ENCODE measurements at regions not wholly inside any gene's neighbourhood (a gene's known extent, or its start where the extent isn't known, plus 50 kb on each side); places are given as distances from the start of the nearest gene placed in this dataset.

- H3K4me3 ChIP-seq (ENCODE audit: low read depth, low read length) = no peak overlapping the region
- H3K4me2 ChIP-seq (ENCODE audit: low read length) = no peak overlapping the region
- no peaks in the 10 kb centered on the region for H3K79me2 ChIP-seq
- no peak overlapping the region for H2AFZ ChIP-seq
- H3K27me3 ChIP-seq (ENCODE audit: control insufficient read depth, insufficient read depth, low read length) = no peaks in the 10 kb centered on the region
- H3K9ac ChIP-seq = no peak overlapping the region
- no peak overlapping the region for H3K27ac ChIP-seq
- no peaks in the 10 kb centered on the region for H3K9me3 ChIP-seq (ENCODE audit: control insufficient read depth, low read length)
- no peak for TF ChIP-seq CTCF (IDR thresholded peaks at IDR 0.05)
- H3K36me3 ChIP-seq (ENCODE audit: control insufficient read depth, insufficient read depth, low read length) = no peaks in the 10 kb centered on the region
- H3K4me1 ChIP-seq = no peaks in the 10 kb centered on the region
Measured at GRCh38 chr6:15864038-15864707, 201.3 kb upstream of the DTNBP1 start.

GRCh38 chr6:15862810-15863209 lies 200.0 kb upstream of the DTNBP1 start:
- TF ChIP-seq CTCF (IDR thresholded peaks at IDR 0.05) = no peak
- Histone ChIP-seq H3K4me3 (ENCODE audit: low read depth, low read length) (no peak overlapping the region), H3K4me1 (no peaks in the 10 kb centered on the region), H3K9ac (no peak overlapping the region), H3K79me2 (no peaks in the 10 kb centered on the region), H3K27me3 (ENCODE audit: control insufficient read depth, insufficient read depth, low read length) (no peaks in the 10 kb centered on the region), H2AFZ (no peak overlapping the region), H3K27ac (no peak overlapping the region), H3K4me2 (ENCODE audit: low read length) (no peak overlapping the region), H3K36me3 (ENCODE audit: control insufficient read depth, insufficient read depth, low read length) (no peaks in the 10 kb centered on the region), H3K9me3 (ENCODE audit: control insufficient read depth, low read length) (no peaks in the 10 kb centered on the region)

GRCh38 chr6:15861486-15861885 lies 198.7 kb upstream of the DTNBP1 start:
- Histone ChIP-seq H3K79me2 (no peaks in the 10 kb centered on the region), H3K4me2 (ENCODE audit: low read length) (no peak overlapping the region), H3K4me3 (ENCODE audit: low read depth, low read length) (no peak overlapping the region), H3K27ac (no peak overlapping the region), H2AFZ (no peak overlapping the region), H3K27me3 (ENCODE audit: control insufficient read depth, insufficient read depth, low read length) (no peaks in the 10 kb centered on the region), H3K9ac (no peak overlapping the region), H3K9me3 (ENCODE audit: control insufficient read depth, low read length) (no peaks in the 10 kb centered on the region), H3K4me1 (no peaks in the 10 kb centered on the region), H3K36me3 (ENCODE audit: control insufficient read depth, insufficient read depth, low read length) (no peaks in the 10 kb centered on the region)
- no peak for TF ChIP-seq CTCF (IDR thresholded peaks at IDR 0.05)

GRCh38 chr6:15854826-15855710 lies 192.2 kb upstream of the DTNBP1 start:
- Histone ChIP-seq H3K9ac (no peak overlapping the region), H3K79me2 (no peaks in the 10 kb centered on the region), H2AFZ (no peak overlapping the region), H3K27me3 (ENCODE audit: control insufficient read depth, insufficient read depth, low read length) (no peaks in the 10 kb centered on the region), H3K4me2 (ENCODE audit: low read length) (no peak overlapping the region), H3K9me3 (ENCODE audit: control insufficient read depth, low read length) (no peaks in the 10 kb centered on the region), H3K4me3 (ENCODE audit: low read depth, low read length) (no peak overlapping the region), H3K36me3 (ENCODE audit: control insufficient read depth, insufficient read depth, low read length) (no peaks in the 10 kb centered on the region), H3K27ac (no peak overlapping the region), H3K4me1 (no peaks in the 10 kb centered on the region)
- TF ChIP-seq CTCF (IDR thresholded peaks at IDR 0.05) = no peak

Measured in parathyroid adenoma (tissue), 2 donors.